Smooth muscle cell (in vitro differentiated cells): ENCODE measurements at regions not wholly inside any gene's neighbourhood (a gene's known extent, or its start where the extent isn't known, plus 50 kb on each side); places are given as distances from the start of the nearest gene placed in this dataset.

Source experiments
- DNase-seq: peaks from one replicate; lab custom pipeline; 2025; ENCODE audit not compliant: unreplicated experiment; lab: John Stamatoyannopoulos, UW
- H2AFZ ChIP-seq: fragments of 200-600 bp; sonication (generic); 2 replicates; pipeline ENCODE4 v1.6.0; 2016; ENCODE audit warnings: antibody characterized with exemption, low read depth, mild to moderate bottlenecking
- H3F3A ChIP-seq: fragments of 200-600 bp; sonication (generic); 2 replicates; pipeline ENCODE4 v1.6.0; 2017; ENCODE audit warnings: antibody characterized with exemption, low read depth
- H3K27ac ChIP-seq: fragments of 200-600 bp; sonication (generic); 2 replicates; pipeline ENCODE4 v1.5.1; 2016; ENCODE audit warnings: low read depth, mild to moderate bottlenecking
- H3K27me3 ChIP-seq: fragments of 200-600 bp; sonication (generic); 2 replicates; pipeline ENCODE4 v1.6.1; 2016; ENCODE audit warnings: low read depth, mild to moderate bottlenecking
- H3K36me3 ChIP-seq: fragments of 200-600 bp; sonication (generic); 2 replicates; pipeline ENCODE4 v1.5.1; 2016; ENCODE audit warnings: low read depth
- H3K4me1 ChIP-seq: fragments of 200-600 bp; sonication (generic); 2 replicates; pipeline ENCODE4 v1.5.1; 2016; ENCODE audit warnings: low read depth
- H3K4me2 ChIP-seq: fragments of 200-600 bp; sonication (generic); 2 replicates; pipeline ENCODE4 v1.6.0; 2016; ENCODE audit warnings: mild to moderate bottlenecking
- H3K4me3 ChIP-seq: fragments of 200-600 bp; sonication (generic); 2 replicates; pipeline ENCODE4 v1.5.1; 2016; ENCODE audit warnings: mild to moderate bottlenecking
- H3K79me2 ChIP-seq: fragments of 200-600 bp; sonication (generic); 2 replicates; pipeline ENCODE4 v1.6.0; 2016; ENCODE audit warnings: low read depth, mild to moderate bottlenecking
- H3K9ac ChIP-seq: fragments of 200-600 bp; sonication (generic); 2 replicates; pipeline ENCODE4 v1.6.0; 2016; ENCODE audit warnings: low read depth
- H3K9me3 ChIP-seq: fragments of 200-600 bp; sonication (generic); replicated peaks from 2 replicates; pipeline ENCODE4 v1.5.1; 2016; ENCODE audit warnings: low read depth
- H4K20me1 ChIP-seq: fragments of 200-600 bp; sonication (generic); 2 replicates; pipeline ENCODE4 v1.6.0; 2016; ENCODE audit warnings: low read depth
- CTCF ChIP-seq: fragments of 200-600 bp; sonication (generic); IDR thresholded peaks from 2 replicates; pipeline ENCODE4 v1.5.1; 2017; ENCODE audit warnings: borderline replicate concordance, mild to moderate bottlenecking, antibody characterized with exemption; ENCODE audit not compliant: insufficient read depth, poor library complexity, severe bottlenecking
- WGBS: methylation state at CpG from one replicate; pipeline ENCODE4 v1.1.7; 2016; ENCODE audit warnings: low lambda C conversion rate; 5-methylcytosine and 5-hydroxymethylcytosine counted together

GRCh38 chr10:4334015-4334414 lies 492.0 kb upstream of the AKR1E2 start:
- Histone ChIP-seq H3K27me3 (no peaks in the 10 kb centered on the region), H3K79me2 (no peaks in the 10 kb centered on the region), H3K9ac (no peak overlapping the region), H2AFZ (no peak overlapping the region), H3K27ac (no peak overlapping the region), H3K4me2 (no peak overlapping the region), H3K36me3 (no peaks in the 10 kb centered on the region), H3K9me3 (no peaks in the 10 kb centered on the region), H4K20me1 (no peaks in the 10 kb centered on the region), H3K4me3 (no peak overlapping the region), H3K4me1 (no peaks in the 10 kb centered on the region), H3F3A (no peaks in the 10 kb centered on the region)
- DNase-seq = no peak
- TF ChIP-seq CTCF = no peak
- 97% methylated on average over 6 of the region's 6 CpGs for WGBS

- Histone ChIP-seq H2AFZ (no peak overlapping the region), H3K4me3 (no peak overlapping the region), H4K20me1 (no peaks in the 10 kb centered on the region), H3K4me1 (no peaks in the 10 kb centered on the region), H3K9me3 (no peaks in the 10 kb centered on the region), H3K79me2 (no peaks in the 10 kb centered on the region), H3F3A (no peaks in the 10 kb centered on the region), H3K27me3 (no peaks in the 10 kb centered on the region), H3K36me3 (no peaks in the 10 kb centered on the region), H3K4me2 (no peak overlapping the region), H3K9ac (no peak overlapping the region), H3K27ac (no peak overlapping the region)
- 96% methylated on average over 15 of the region's 15 CpGs for WGBS
- TF ChIP-seq CTCF = no peak
- no peak for DNase-seq
Measured at GRCh38 chr10:4333459-4333894, 492.5 kb upstream of the AKR1E2 start.

- no peaks in the 10 kb centered on the region for H3F3A ChIP-seq
- H3K4me3 ChIP-seq = no peak overlapping the region
- no peaks in the 10 kb centered on the region for H4K20me1 ChIP-seq
- no peaks in the 10 kb centered on the region for H3K27me3 ChIP-seq
- no peaks in the 10 kb centered on the region for H3K9me3 ChIP-seq
- TF ChIP-seq CTCF = no peak
- no peak overlapping the region for H2AFZ ChIP-seq
- no peak overlapping the region for H3K27ac ChIP-seq
- no peaks in the 10 kb centered on the region for H3K79me2 ChIP-seq
- WGBS = 95% methylated on average over 9 of the region's 9 CpGs
- no peak overlapping the region for H3K4me2 ChIP-seq
- no peak overlapping the region for H3K9ac ChIP-seq
- H3K4me1 ChIP-seq = no peaks in the 10 kb centered on the region
- no peak for DNase-seq
- no peaks in the 10 kb centered on the region for H3K36me3 ChIP-seq
Measured at GRCh38 chr10:4332764-4333458, 493.1 kb upstream of the AKR1E2 start.

- Histone ChIP-seq H3F3A (no peaks in the 10 kb centered on the region), H4K20me1 (no peaks in the 10 kb centered on the region), H3K9me3 (no peaks in the 10 kb centered on the region), H3K4me2 (no peak overlapping the region), H3K27ac (peak overlapping the region; percentile 47), H3K4me3 (no peak overlapping the region), H3K79me2 (no peaks in the 10 kb centered on the region), H3K27me3 (no peaks in the 10 kb centered on the region), H2AFZ (no peak overlapping the region), H3K36me3 (no peaks in the 10 kb centered on the region), H3K4me1 (no peaks in the 10 kb centered on the region), H3K9ac (no peak overlapping the region)
- 72% methylated on average over 2 of the region's 2 CpGs for WGBS
- TF ChIP-seq CTCF = no peak
- DNase-seq = no peak
Measured at GRCh38 chr10:4331150-4331549, 494.9 kb upstream of the AKR1E2 start.
